MCF 10A (cell line): ENCODE measurements at regions not wholly inside any gene's neighbourhood (a gene's known extent, or its start where the extent isn't known, plus 50 kb on each side); places are given as distances from the start of the nearest gene placed in this dataset.

Experiments
- BruUV-seq: library from RNA; stranded (reverse); fragments of 400-500 nt; replicated peaks from 2 replicates; lab custom pipeline; 2021; lab: Mats Ljungman, UMichigan
- CTCF ChIA-PET: fragments of 300-600 bp; sonication (Branson Sonifier 250); formaldehyde crosslinking; extraction: SDS; loops from one replicate; lab custom pipeline; 2021; ENCODE audit warnings: antibody characterized with exemption, inconsistent platforms; lab: Yijun Ruan, JAX
- POLR2A ChIA-PET: fragments of 300-600, 350-650 bp; sonication (Branson Sonifier 250); formaldehyde crosslinking; extraction: SDS; loops from one replicate; lab custom pipeline; 2020; ENCODE audit warnings: antibody characterized with exemption, inconsistent platforms; lab: Yijun Ruan, JAX
- DNase-seq: peaks from one replicate; pipeline ENCODE4 v3.0.0-alpha.2; 2018; ENCODE audit not compliant: unreplicated experiment
- H3K27ac Mint-ChIP-seq: one replicate; pipeline ENCODE4 v1.8.0; 2022; ENCODE audit warnings: mild to moderate bottlenecking, low read depth, mixed read lengths; ENCODE audit not compliant: unreplicated experiment
- H3K27me3 Mint-ChIP-seq: one replicate; pipeline ENCODE4 v1.8.0; 2022; ENCODE audit warnings: mixed read lengths; ENCODE audit not compliant: insufficient read depth, unreplicated experiment
- H3K36me3 Mint-ChIP-seq: one replicate; pipeline ENCODE4 v1.8.0; 2022; ENCODE audit warnings: mild to moderate bottlenecking, moderate library complexity, mixed read lengths; ENCODE audit not compliant: insufficient read depth, unreplicated experiment
- H3K4me1 Mint-ChIP-seq: one replicate; pipeline ENCODE4 v1.8.0; 2022; ENCODE audit warnings: mixed read lengths; ENCODE audit not compliant: insufficient read depth, unreplicated experiment
- H3K4me3 Mint-ChIP-seq: one replicate; pipeline ENCODE4 v1.8.0; 2022; ENCODE audit warnings: mild to moderate bottlenecking, moderate library complexity, mixed read lengths; ENCODE audit not compliant: unreplicated experiment
- H3K9me3 Mint-ChIP-seq: one replicate; pipeline ENCODE4 v1.8.0; 2022; ENCODE audit warnings: mixed read lengths; ENCODE audit not compliant: unreplicated experiment
- CTCF ChIP-seq: fragments of 200-600 bp; IDR thresholded peaks from one replicate; pipeline ENCODE4 v1.8.0; 2022; ENCODE audit warnings: antibody characterized with exemption, mild to moderate bottlenecking; ENCODE audit not compliant: unreplicated experiment
- intact Hi-C: fragments of 100-400 bp; cut with micrococcal nuclease; formaldehyde crosslinking; loops from 2 replicates; pipeline ENCODE4 v1.14.1; 2022

- H3K4me3 Mint-ChIP-seq = no peak overlapping the region
- H3K36me3 Mint-ChIP-seq = no peaks in the 10 kb centered on the region
- ChIA-PET POLR2A (interaction anchor here (0.6 kb wide), 1 partner anchor 1051 kb away, joined by 3 read pairs; no protein-coding TSS in a partner anchor), CTCF (no interaction called here)
- TF ChIP-seq CTCF = no peak
- H3K4me1 Mint-ChIP-seq = peaks cover 5% of the 10 kb centered on the region
- intact Hi-C loops = no loop called here
- BruUV-seq = no TSS peak
- H3K9me3 Mint-ChIP-seq = no peaks in the 10 kb centered on the region
- DNase-seq = no peak
- H3K27me3 Mint-ChIP-seq = no peaks in the 10 kb centered on the region
- H3K27ac Mint-ChIP-seq = no peak overlapping the region
These were observed 114.0 kb upstream of the VEGFC start for GRCh38 chr4:176906709-176907108.

- intact Hi-C loops = no loop called here
- TF ChIP-seq CTCF = no peak
- Mint-ChIP-seq H3K36me3 (no peaks in the 10 kb centered on the region), H3K4me1 (no peaks in the 10 kb centered on the region), H3K27me3 (no peaks in the 10 kb centered on the region), H3K27ac (no peak overlapping the region), H3K4me3 (no peak overlapping the region), H3K9me3 (peaks cover 8% of the 10 kb centered on the region)
- ChIA-PET POLR2A (no interaction called here), CTCF (interaction anchor here (0.6 to 1.4 kb wide), 2 partner anchors 27 to 137 kb away, joined by 3 to 4 read pairs; no protein-coding TSS in a partner anchor)
- no peak for DNase-seq
- BruUV-seq = no TSS peak
These were observed 117.9 kb upstream of the VEGFC start for GRCh38 chr4:176910646-176911045.

GRCh38 chr4:176919631-176920030 lies 126.9 kb upstream of the VEGFC start:
- intact Hi-C loops = no loop called here
- Mint-ChIP-seq H3K27ac (no peak overlapping the region), H3K4me1 (no peaks in the 10 kb centered on the region), H3K9me3 (no peaks in the 10 kb centered on the region), H3K36me3 (no peaks in the 10 kb centered on the region), H3K27me3 (no peaks in the 10 kb centered on the region), H3K4me3 (no peak overlapping the region)
- DNase-seq = no peak
- no peak for TF ChIP-seq CTCF
- BruUV-seq = no TSS peak
- POLR2A ChIA-PET = interaction anchor here (0.8 kb wide), 1 partner anchor 22 kb away, joined by 3 read pairs; no protein-coding TSS in a partner anchor
- CTCF ChIA-PET = no interaction called here

GRCh38 chr4:176920694-176921093 lies 128.0 kb upstream of the VEGFC start:
- Mint-ChIP-seq H3K9me3 (no peaks in the 10 kb centered on the region), H3K27ac (peak overlapping the region; percentile 50), H3K4me1 (no peaks in the 10 kb centered on the region), H3K27me3 (no peaks in the 10 kb centered on the region), H3K4me3 (no peak overlapping the region), H3K36me3 (no peaks in the 10 kb centered on the region)
- DNase-seq = no peak
- ChIA-PET POLR2A (interaction anchor here (0.7 kb wide), 1 partner anchor 65 kb away, joined by 3 read pairs; no protein-coding TSS in a partner anchor), CTCF (no interaction called here)
- no peak for TF ChIP-seq CTCF
- no TSS peak for BruUV-seq
- intact Hi-C loops = no loop called here
